WTC11 (cell line): ENCODE measurements at regions not wholly inside any gene's neighbourhood (a gene's known extent, or its start where the extent isn't known, plus 50 kb on each side); places are given as distances from the start of the nearest gene placed in this dataset.
"Not testable (repeated sequence)": the region's sequence is repeated elsewhere in the genome, so short reads cannot be mapped to it uniquely, and the experiment has no call there.

ENCODE experiments used
- ATF2 ChIP-seq: sonication (generic); formaldehyde crosslinking; IDR thresholded peaks from 2 replicates; pipeline ENCODE4 v1.8.1; 2022; ENCODE audit warnings: low read depth, missing genetic modification reagents, borderline replicate concordance
- CREB1 ChIP-seq: sonication (generic); formaldehyde crosslinking; IDR thresholded peaks from 2 replicates; pipeline ENCODE4 v1.8.0; 2023; ENCODE audit warnings: mild to moderate bottlenecking, missing genetic modification reagents
- ELF4 ChIP-seq: sonication (generic); formaldehyde crosslinking; IDR thresholded peaks from 2 replicates; pipeline ENCODE4 v1.8.1; 2022; ENCODE audit warnings: low read depth, mild to moderate bottlenecking, moderate library complexity, missing genetic modification reagents
- ETV6 ChIP-seq: sonication (generic); formaldehyde crosslinking; IDR thresholded peaks from 2 replicates; pipeline ENCODE4 v1.8.1; 2022; ENCODE audit warnings: mild to moderate bottlenecking, missing genetic modification reagents
- IRF2 ChIP-seq: sonication (generic); formaldehyde crosslinking; IDR thresholded peaks from 2 replicates; pipeline ENCODE4 v1.8.0; 2022; ENCODE audit warnings: low read depth, missing genetic modification reagents, borderline replicate concordance
- NFYB ChIP-seq: sonication (generic); formaldehyde crosslinking; conservative IDR thresholded peaks from 2 replicates; pipeline ENCODE4 v1.8.0; 2022; ENCODE audit warnings: low read depth, missing genetic modification reagents
- USF2 ChIP-seq: sonication (generic); formaldehyde crosslinking; IDR thresholded peaks from 2 replicates; pipeline ENCODE4 v1.8.1; 2023; ENCODE audit warnings: mild to moderate bottlenecking, missing genetic modification reagents, moderate library complexity
- ZNF416 ChIP-seq: fragments of 250-450 bp; sonication (Bioruptor Pico); IDR thresholded peaks from 2 replicates; pipeline ENCODE4 v1.9.0; 2021; ENCODE audit warnings: mild to moderate bottlenecking, inconsistent platforms
- TF ChIP-seq, protein P1 (sequence below): fragments of 250-450 bp; sonication (Bioruptor Pico); IDR thresholded peaks from 2 replicates; pipeline ENCODE4 v2.1.2; 2022; ENCODE audit warnings: mild to moderate bottlenecking, moderate library complexity
- TF ChIP-seq, protein P2 (sequence below): fragments of 200-600 bp; IDR thresholded peaks from 2 replicates; pipeline ENCODE4 v1.8.0; 2022; ENCODE audit warnings: antibody characterized with exemption
- TF ChIP-seq, protein P3 (sequence below): sonication (generic); formaldehyde crosslinking; IDR thresholded peaks from 2 replicates; pipeline ENCODE4 v1.8.0; 2022; ENCODE audit warnings: mild to moderate bottlenecking, missing genetic modification reagents

DNA sequence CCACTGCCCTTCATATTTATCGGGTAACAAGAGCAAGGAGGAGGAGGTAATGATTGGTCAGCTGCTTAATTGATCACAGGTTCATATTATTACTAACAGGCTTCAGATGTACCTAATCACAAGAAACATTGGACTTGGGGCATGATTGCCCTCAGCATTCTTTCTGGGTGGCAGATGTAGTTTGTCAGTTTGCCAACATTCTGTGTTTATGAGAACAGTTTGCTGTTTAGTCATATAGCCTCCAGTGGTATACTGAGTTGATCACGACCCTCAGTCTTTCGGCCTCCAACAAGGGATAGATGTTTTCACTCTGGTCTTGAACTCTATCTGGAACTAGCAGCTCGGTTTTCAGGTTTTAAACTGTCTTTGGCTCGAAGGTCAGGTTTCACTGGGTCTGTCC lies 237.7 kb upstream of the GNPDA2 start:
- TF ChIP-seq, protein P1, sequence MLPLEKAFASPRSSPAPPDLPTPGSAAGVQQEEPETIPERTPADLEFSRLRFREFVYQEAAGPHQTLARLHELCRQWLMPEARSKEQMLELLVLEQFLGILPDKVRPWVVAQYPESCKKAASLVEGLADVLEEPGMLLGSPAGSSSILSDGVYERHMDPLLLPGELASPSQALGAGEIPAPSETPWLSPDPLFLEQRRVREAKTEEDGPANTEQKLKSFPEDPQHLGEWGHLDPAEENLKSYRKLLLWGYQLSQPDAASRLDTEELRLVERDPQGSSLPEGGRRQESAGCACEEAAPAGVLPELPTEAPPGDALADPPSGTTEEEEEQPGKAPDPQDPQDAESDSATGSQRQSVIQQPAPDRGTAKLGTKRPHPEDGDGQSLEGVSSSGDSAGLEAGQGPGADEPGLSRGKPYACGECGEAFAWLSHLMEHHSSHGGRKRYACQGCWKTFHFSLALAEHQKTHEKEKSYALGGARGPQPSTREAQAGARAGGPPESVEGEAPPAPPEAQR: not testable (repeated sequence)
- TF ChIP-seq NFYB (CRISPR knock-in tag); ETV6 (CRISPR knock-in tag); ELF4; ATF2 (CRISPR knock-in tag); IRF2 (CRISPR knock-in tag); USF2; CREB1 (CRISPR knock-in tag); ZNF416 (CRISPR knock-in tag): not testable (repeated sequence)
- TF ChIP-seq, protein P2, sequence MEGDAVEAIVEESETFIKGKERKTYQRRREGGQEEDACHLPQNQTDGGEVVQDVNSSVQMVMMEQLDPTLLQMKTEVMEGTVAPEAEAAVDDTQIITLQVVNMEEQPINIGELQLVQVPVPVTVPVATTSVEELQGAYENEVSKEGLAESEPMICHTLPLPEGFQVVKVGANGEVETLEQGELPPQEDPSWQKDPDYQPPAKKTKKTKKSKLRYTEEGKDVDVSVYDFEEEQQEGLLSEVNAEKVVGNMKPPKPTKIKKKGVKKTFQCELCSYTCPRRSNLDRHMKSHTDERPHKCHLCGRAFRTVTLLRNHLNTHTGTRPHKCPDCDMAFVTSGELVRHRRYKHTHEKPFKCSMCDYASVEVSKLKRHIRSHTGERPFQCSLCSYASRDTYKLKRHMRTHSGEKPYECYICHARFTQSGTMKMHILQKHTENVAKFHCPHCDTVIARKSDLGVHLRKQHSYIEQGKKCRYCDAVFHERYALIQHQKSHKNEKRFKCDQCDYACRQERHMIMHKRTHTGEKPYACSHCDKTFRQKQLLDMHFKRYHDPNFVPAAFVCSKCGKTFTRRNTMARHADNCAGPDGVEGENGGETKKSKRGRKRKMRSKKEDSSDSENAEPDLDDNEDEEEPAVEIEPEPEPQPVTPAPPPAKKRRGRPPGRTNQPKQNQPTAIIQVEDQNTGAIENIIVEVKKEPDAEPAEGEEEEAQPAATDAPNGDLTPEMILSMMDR: not testable (repeated sequence)
- TF ChIP-seq, protein P3, sequence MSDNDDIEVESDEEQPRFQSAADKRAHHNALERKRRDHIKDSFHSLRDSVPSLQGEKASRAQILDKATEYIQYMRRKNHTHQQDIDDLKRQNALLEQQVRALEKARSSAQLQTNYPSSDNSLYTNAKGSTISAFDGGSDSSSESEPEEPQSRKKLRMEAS (CRISPR knock-in tag): not testable (repeated sequence)
